HEK293 (cell line): ENCODE measurements at regions not wholly inside any gene's neighbourhood (a gene's known extent, or its start where the extent isn't known, plus 50 kb on each side); places are given as distances from the start of the nearest gene placed in this dataset.

ENCODE experiments used
- CTCF ChIA-PET: fragments of 350-600 bp; formaldehyde crosslinking; extraction: SDS; loops from one replicate; lab custom pipeline; 2021; ENCODE audit warnings: antibody characterized with exemption; lab: Yijun Ruan, JAX
- POLR2A ChIA-PET: fragments of 300-600 bp; formaldehyde crosslinking; extraction: SDS; loops from one replicate; lab custom pipeline; 2020; ENCODE audit warnings: antibody characterized with exemption, inconsistent platforms; lab: Yijun Ruan, JAX
- H3K27ac ChIP-seq: fragments of 200-500 bp; sonication (Bioruptor generic); 2 replicates; pipeline ENCODE4 v1.5.1; 2014; ENCODE audit warnings: low read depth, low read length, control low read depth, inconsistent platforms; ENCODE audit errors: extremely low read depth
- H3K36me3 ChIP-seq, 2 experiments: fragments of 200-500 bp in 1 of 2; sonication (Bioruptor generic) in 1 of 2; 1 replicate in 1 of 2; 2 replicates in 1 of 2; pipeline ENCODE4 v1.5.1; 2014 to 2017; ENCODE audit warnings: inconsistent platforms in 2 of 2, low read length in 2 of 2; ENCODE audit not compliant: control insufficient read depth in 2 of 2, insufficient read depth in 1 of 2
- H3K4me1 ChIP-seq: fragments of 200-500 bp; sonication (Bioruptor generic); 2 replicates; pipeline ENCODE4 v1.5.1; 2014; ENCODE audit warnings: mild to moderate bottlenecking, low read length, inconsistent platforms; ENCODE audit not compliant: control insufficient read depth, insufficient read depth
- H3K4me3 ChIP-seq: 2 replicates; pipeline ENCODE4 v1.5.1; 2011; ENCODE audit warnings: low read depth, mild to moderate bottlenecking, control low read depth, low read length, moderate library complexity
- H3K9me3 ChIP-seq: fragments of 200-500 bp; sonication (Bioruptor generic); 2 replicates; pipeline ENCODE4 v1.5.1; 2014; ENCODE audit warnings: low read depth, low read length, inconsistent platforms; ENCODE audit not compliant: control insufficient read depth, insufficient read depth
- BCL11B ChIP-seq: fragments of 450-650 bp; formaldehyde crosslinking; IDR thresholded peaks from 2 replicates; pipeline ENCODE4 v1.5.1; 2016; ENCODE audit warnings: low read depth, missing biosample characterization, missing genetic modification characterization
- KLF1 ChIP-seq: fragments of 450-650 bp; formaldehyde crosslinking; IDR thresholded peaks from 2 replicates; pipeline ENCODE4 v1.5.1; 2016; ENCODE audit warnings: missing biosample characterization, missing genetic modification characterization
- KLF7 ChIP-seq: fragments of 450-650 bp; formaldehyde crosslinking; IDR thresholded peaks from 2 replicates; pipeline ENCODE4 v1.5.1; 2016; ENCODE audit warnings: missing biosample characterization, missing genetic modification characterization, borderline replicate concordance
- OSR2 ChIP-seq: fragments of 450-650 bp; formaldehyde crosslinking; IDR thresholded peaks from 2 replicates; pipeline ENCODE4 v1.5.1; 2016; ENCODE audit warnings: missing biosample characterization, missing genetic modification characterization
- SALL2 ChIP-seq: fragments of 450-650 bp; formaldehyde crosslinking; IDR thresholded peaks from 2 replicates; pipeline ENCODE4 v1.5.0; 2017; ENCODE audit warnings: missing biosample characterization, mild to moderate bottlenecking, missing genetic modification characterization, borderline replicate concordance
- ZNF121 ChIP-seq: fragments of 450-650 bp; formaldehyde crosslinking; IDR thresholded peaks from 2 replicates; pipeline ENCODE4 v1.5.1; 2016; ENCODE audit warnings: missing biosample characterization, missing genetic modification characterization
- ZNF140 ChIP-seq: fragments of 450-650 bp; formaldehyde crosslinking; IDR thresholded peaks from 2 replicates; pipeline ENCODE4 v1.5.1; 2016; ENCODE audit warnings: missing biosample characterization, missing genetic modification characterization
- ZNF16 ChIP-seq: fragments of 450-650 bp; formaldehyde crosslinking; IDR thresholded peaks from 2 replicates; pipeline ENCODE4 v1.5.1; 2016; ENCODE audit warnings: low read depth, missing biosample characterization, missing genetic modification characterization
- ZNF426 ChIP-seq: fragments of 450-650 bp; formaldehyde crosslinking; IDR thresholded peaks from 2 replicates; pipeline ENCODE4 v1.5.1; 2017; ENCODE audit warnings: missing biosample characterization, missing genetic modification characterization, mild to moderate bottlenecking, inconsistent platforms, moderate library complexity
- ZNF473 ChIP-seq: fragments of 450-650 bp; formaldehyde crosslinking; IDR thresholded peaks from 2 replicates; pipeline ENCODE4 v1.5.1; 2017; ENCODE audit warnings: missing biosample characterization, missing genetic modification characterization
- ZNF555 ChIP-seq: fragments of 450-650 bp; formaldehyde crosslinking; conservative IDR thresholded peaks from 2 replicates; pipeline ENCODE4 v1.5.1; 2017; ENCODE audit warnings: missing biosample characterization, mild to moderate bottlenecking, missing genetic modification characterization, inconsistent platforms
- ZNF626 ChIP-seq: fragments of 450-650 bp; sonication (Bioruptor Pico); formaldehyde crosslinking; IDR thresholded peaks from 2 replicates; pipeline ENCODE4 v1.5.1; 2018; ENCODE audit warnings: missing biosample characterization, missing genetic modification characterization, inconsistent platforms
- ZNF658 ChIP-seq: fragments of 450-650 bp; formaldehyde crosslinking; IDR thresholded peaks from 2 replicates; pipeline ENCODE4; 2016; ENCODE audit warnings: missing biosample characterization, missing genetic modification characterization
- ZNF785 ChIP-seq: fragments of 450-650 bp; formaldehyde crosslinking; IDR thresholded peaks from 2 replicates; pipeline ENCODE4 v1.5.1; 2016; ENCODE audit warnings: missing biosample characterization, missing genetic modification characterization
- TF ChIP-seq, protein P1 (sequence below): fragments of 450-650 bp; formaldehyde crosslinking; IDR thresholded peaks from 2 replicates; pipeline ENCODE4 v1.5.1; 2016; ENCODE audit warnings: missing biosample characterization, missing genetic modification characterization
- TF ChIP-seq, protein P2 (sequence below): fragments of 450-650 bp; IDR thresholded peaks from 2 replicates; pipeline ENCODE4 v1.5.1; 2018; ENCODE audit warnings: missing biosample characterization, mild to moderate bottlenecking, missing genetic modification characterization

DNA sequence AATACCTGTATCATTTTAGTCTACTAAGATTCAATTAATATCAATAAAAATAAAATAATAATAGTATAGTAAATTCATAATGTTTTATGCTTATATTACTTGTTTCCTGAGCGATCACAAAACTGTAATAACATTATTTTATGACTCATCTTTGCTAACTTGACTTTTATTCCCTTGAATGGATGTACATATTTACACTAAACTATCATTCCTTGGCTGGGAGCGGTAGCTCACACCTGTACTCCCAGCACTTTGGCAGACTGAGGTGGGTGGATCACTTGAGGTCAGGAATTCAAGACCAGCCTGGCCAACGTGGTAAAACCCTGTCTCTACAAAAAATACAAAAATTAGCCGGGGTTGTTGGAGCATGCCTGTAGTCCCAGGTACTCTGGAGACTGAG, 104.0 kb upstream of the SLC34A2 start:
- TF ChIP-seq BCL11B (tag by site-specific recombination) (no peak), ZNF140 (tag by site-specific recombination) (no peak), ZNF16 (tag by site-specific recombination) (no peak)
- TF ChIP-seq, protein P1, sequence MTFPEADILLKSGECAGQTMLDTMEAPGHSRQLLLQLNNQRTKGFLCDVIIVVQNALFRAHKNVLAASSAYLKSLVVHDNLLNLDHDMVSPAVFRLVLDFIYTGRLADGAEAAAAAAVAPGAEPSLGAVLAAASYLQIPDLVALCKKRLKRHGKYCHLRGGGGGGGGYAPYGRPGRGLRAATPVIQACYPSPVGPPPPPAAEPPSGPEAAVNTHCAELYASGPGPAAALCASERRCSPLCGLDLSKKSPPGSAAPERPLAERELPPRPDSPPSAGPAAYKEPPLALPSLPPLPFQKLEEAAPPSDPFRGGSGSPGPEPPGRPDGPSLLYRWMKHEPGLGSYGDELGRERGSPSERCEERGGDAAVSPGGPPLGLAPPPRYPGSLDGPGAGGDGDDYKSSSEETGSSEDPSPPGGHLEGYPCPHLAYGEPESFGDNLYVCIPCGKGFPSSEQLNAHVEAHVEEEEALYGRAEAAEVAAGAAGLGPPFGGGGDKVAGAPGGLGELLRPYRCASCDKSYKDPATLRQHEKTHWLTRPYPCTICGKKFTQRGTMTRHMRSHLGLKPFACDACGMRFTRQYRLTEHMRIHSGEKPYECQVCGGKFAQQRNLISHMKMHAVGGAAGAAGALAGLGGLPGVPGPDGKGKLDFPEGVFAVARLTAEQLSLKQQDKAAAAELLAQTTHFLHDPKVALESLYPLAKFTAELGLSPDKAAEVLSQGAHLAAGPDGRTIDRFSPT (tag by site-specific recombination), result no peak
- TF ChIP-seq, all 188 proteins: peak for 0
- no peaks in the 10 kb centered on the region for H3K36me3 ChIP-seq
- no peak overlapping the region for H3K27ac ChIP-seq
- CTCF ChIA-PET, result interaction anchor here (0.8 kb wide), 1 partner anchor 111 kb away, joined by 4 read pairs; no protein-coding TSS in a partner anchor
- H3K4me1 ChIP-seq, result no peaks in the 10 kb centered on the region
- no peaks in the 10 kb centered on the region for H3K9me3 ChIP-seq
- POLR2A ChIA-PET, result no interaction called here
- no peak overlapping the region for H3K4me3 ChIP-seq

DNA sequence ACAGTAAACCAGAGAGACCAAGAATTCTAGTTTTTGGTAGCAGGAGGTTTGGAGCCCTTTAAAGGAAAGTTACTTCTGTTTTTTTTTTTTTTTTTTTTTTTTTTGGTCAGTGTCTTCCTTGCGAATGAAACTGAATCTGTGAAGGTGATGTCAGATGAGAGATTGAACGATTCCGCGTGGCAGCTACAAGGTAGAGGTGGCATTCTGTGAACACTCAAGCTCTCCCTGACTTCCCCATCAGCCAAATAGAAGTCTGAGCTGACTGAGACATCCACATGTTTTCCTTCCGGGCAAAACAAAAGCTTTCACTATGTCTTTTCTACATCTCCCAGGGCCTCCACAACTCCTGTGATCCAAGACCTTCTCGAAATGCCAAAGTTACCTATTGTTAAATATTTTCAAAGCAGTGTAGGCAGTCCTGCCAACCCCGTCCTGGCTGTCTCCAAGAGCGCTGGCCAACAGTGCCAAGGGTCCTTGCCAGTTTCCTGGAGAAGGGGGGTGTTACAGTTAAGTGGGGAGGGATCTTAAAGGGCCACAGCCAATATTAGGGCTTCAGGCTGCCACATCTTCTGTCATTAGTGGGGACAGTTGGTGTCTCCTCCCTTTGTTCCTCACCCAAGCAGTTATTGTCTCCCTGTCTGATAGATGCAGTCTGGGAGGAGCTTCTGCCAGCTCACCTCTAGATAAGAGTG, 102.9 kb upstream of the SLC34A2 start:
- CTCF ChIA-PET, result interaction anchor here (0.6 kb wide), 1 partner anchor 1049 kb away, joined by 4 read pairs; no protein-coding TSS in a partner anchor
- H3K4me1 ChIP-seq, result no peaks in the 10 kb centered on the region
- H3K27ac ChIP-seq, result no peak overlapping the region
- TF ChIP-seq KLF1, result no peak
- no peak overlapping the region for H3K4me3 ChIP-seq
- no peaks in the 10 kb centered on the region for H3K9me3 ChIP-seq
- no peaks in the 10 kb centered on the region for H3K36me3 ChIP-seq
- POLR2A ChIA-PET, result no interaction called here

DNA sequence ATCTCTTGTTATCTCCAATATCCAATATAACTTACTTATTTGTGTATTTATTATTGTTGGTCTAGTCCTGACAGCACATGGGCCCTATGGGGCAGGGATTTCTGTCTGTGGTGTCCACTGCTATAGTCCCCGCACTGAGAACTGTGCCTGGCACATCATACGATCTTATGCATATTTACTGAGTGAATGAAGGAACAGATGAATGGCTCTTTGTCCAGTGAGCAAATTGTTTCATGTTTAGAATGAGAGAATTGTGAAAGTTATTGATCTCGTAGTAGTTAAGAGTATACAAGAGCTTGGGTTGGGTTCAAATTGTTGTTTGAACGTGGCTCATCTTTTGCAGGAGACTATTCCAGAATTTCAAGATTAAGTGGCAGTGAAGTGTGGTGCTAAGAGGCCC, 96.1 kb upstream of the SLC34A2 start:
- no peak overlapping the region for H3K4me3 ChIP-seq
- H3K4me1 ChIP-seq, result no peaks in the 10 kb centered on the region
- CTCF ChIA-PET, result no interaction called here
- H3K27ac ChIP-seq, result no peak overlapping the region
- H3K9me3 ChIP-seq, result no peaks in the 10 kb centered on the region
- no peaks in the 10 kb centered on the region for H3K36me3 ChIP-seq
- POLR2A ChIA-PET, result no interaction called here
- TF ChIP-seq OSR2 (no peak), ZNF555 (tag by site-specific recombination) (no peak), ZNF121 (tag by site-specific recombination) (no peak), KLF7 (tag by site-specific recombination) (no peak)

DNA sequence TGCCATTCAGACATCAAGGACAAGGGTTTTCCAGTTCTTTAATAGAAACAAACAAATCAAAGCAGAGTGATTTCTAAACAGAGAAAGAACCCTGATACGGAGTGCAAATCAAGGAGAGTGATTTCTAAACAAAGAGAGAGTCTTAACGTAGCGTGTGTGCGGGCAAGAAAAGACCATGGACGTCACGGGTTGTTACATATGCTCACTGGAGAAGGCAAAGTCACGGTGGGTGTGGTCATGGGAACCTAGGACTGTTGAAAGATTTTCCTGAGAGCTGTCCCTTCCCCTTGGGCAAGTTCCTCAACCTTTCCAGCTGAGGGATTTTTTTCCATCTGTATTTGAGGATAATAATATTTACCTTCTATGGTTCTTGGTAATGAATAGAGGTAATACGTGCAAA, 95.0 kb upstream of the SLC34A2 start:
- H3K4me1 ChIP-seq, result no peaks in the 10 kb centered on the region
- no peak overlapping the region for H3K4me3 ChIP-seq
- ChIA-PET POLR2A (no interaction called here), CTCF (no interaction called here)
- H3K27ac ChIP-seq, result no peak overlapping the region
- H3K36me3 ChIP-seq, result no peaks in the 10 kb centered on the region
- TF ChIP-seq ZNF626, result no peak
- TF ChIP-seq SALL2, result no peak
- TF ChIP-seq ZNF473 (tag by site-specific recombination), result no peak
- TF ChIP-seq ZNF658 (tag by site-specific recombination), result no peak
- TF ChIP-seq, protein P2, sequence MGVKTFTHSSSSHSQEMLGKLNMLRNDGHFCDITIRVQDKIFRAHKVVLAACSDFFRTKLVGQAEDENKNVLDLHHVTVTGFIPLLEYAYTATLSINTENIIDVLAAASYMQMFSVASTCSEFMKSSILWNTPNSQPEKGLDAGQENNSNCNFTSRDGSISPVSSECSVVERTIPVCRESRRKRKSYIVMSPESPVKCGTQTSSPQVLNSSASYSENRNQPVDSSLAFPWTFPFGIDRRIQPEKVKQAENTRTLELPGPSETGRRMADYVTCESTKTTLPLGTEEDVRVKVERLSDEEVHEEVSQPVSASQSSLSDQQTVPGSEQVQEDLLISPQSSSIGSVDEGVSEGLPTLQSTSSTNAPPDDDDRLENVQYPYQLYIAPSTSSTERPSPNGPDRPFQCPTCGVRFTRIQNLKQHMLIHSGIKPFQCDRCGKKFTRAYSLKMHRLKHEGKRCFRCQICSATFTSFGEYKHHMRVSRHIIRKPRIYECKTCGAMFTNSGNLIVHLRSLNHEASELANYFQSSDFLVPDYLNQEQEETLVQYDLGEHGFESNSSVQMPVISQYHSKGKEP, result no peak
- TF ChIP-seq ZNF785 (tag by site-specific recombination), result no peak
- no peak for TF ChIP-seq ZNF426 (tag by site-specific recombination)
- H3K9me3 ChIP-seq, result no peaks in the 10 kb centered on the region
